Psoas muscle (tissue), 7 donors: ENCODE measurements at regions not wholly inside any gene's neighbourhood (a gene's known extent, or its start where the extent isn't known, plus 50 kb on each side); places are given as distances from the start of the nearest gene placed in this dataset.

Experiments used
- ATAC-seq, 4 donors: fragments of 200-7000 bp; cut with Tn5 transposase; one replicate each; pipeline ENCODE4 v1.9.1; 2020; ENCODE audit warnings: moderate library complexity in 3 of 4, mild to moderate bottlenecking in 2 of 4
- DNase-seq, 2 donors: peaks; one replicate each; pipeline ENCODE4 v3.0.0-alpha.2; 2020
- H3K27ac ChIP-seq: fragments of 200-600 bp; one replicate; pipeline ENCODE4 v1.8.0; 2022
- H3K27me3 ChIP-seq, 3 donors: fragments of 200-600 bp in 1 of 3; one replicate each; pipeline versions ENCODE4 v1.6.1 to v1.8.0; 2013 to 2022; ENCODE audit warnings: low read length in 2 of 3, mild to moderate bottlenecking in 2 of 3, moderate library complexity in 1 of 3; ENCODE audit not compliant: insufficient read depth in 3 of 3
- H3K36me3 ChIP-seq, 2 donors: fragments of 200-600 bp in 1 of 2; one replicate each; pipeline versions ENCODE4 v1.6.1 to v1.8.0; 2013 to 2022; ENCODE audit warnings: low read depth in 1 of 2, mild to moderate bottlenecking in 1 of 2, moderate library complexity in 1 of 2; ENCODE audit not compliant: insufficient read depth in 1 of 2
- H3K4me1 ChIP-seq: fragments of 200-600 bp; one replicate; pipeline ENCODE4 v1.8.0; 2022
- H3K4me3 ChIP-seq: fragments of 200-600 bp; one replicate; pipeline ENCODE4 v1.8.0; 2022; ENCODE audit warnings: mild to moderate bottlenecking
- H3K9me3 ChIP-seq: fragments of 200-600 bp; one replicate; pipeline ENCODE4 v1.8.0; 2022
- WGBS, 3 donors: extraction: QIAGEN DNeasy Blood & Tissue Kit; methylation state at CpG; one replicate each; pipeline versions ENCODE4 v1.1.6 to v1.1.7; 2013; 5-methylcytosine and 5-hydroxymethylcytosine counted together
- intact Hi-C, 2 donors: fragments of 100-400 bp; cut with DNase I; formaldehyde crosslinking; loops; one replicate each; pipeline versions ENCODE4 v1.11.0 to v1.14.2; 2022
- TF ChIP-seq, protein P1 (sequence below): fragments of 200-600 bp; IDR thresholded peaks from one replicate; pipeline ENCODE4 v1.8.0; 2022; ENCODE audit warnings: antibody characterized with exemption
- donor health status: healthy with polysubstance abuse.
- donor health status: DM: no; HTN: no; CAD: no; lungs with moderate emphysema.
- donor health status: Bipolar disorder and iron deficiency.
- donor health status: healthy.
- donor health status: DM: yes; HTN: yes; CAD: no.
- donor health status: DM: no; HTN: no; CAD: no.
- donor health status: DM: yes; HTN: yes; CAD: no.

DNA sequence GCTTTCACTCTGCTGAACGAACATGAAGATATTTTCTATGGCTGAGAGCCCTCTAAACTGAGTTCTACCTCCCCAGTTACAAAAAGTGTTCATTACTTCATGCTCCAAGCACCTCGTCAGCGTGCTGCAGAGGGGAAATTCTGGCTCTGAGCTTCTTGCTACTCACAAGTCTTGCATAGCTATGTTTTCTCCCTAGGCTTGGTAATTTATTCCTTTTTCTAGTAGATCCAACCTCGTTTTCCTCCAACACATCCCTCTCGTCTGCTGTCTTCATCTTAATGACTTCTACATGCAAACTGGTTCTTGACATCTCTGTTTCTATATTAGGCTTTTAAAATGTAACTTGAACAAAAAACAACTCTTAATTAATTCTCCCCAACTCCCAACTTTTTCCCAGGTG lies 1034.5 kb downstream of the REEP3 start:
- intact Hi-C loops, result no loop called here
- DNase-seq, result no peak
- Histone ChIP-seq H3K27ac (no peak overlapping the region), H3K9me3 (no peaks in the 10 kb centered on the region), H3K36me3 (no peaks in the 10 kb centered on the region), H3K4me1 (no peaks in the 10 kb centered on the region), H3K4me3 (no peak overlapping the region), H3K27me3 (no peaks in the 10 kb centered on the region)
- TF ChIP-seq, protein P1, sequence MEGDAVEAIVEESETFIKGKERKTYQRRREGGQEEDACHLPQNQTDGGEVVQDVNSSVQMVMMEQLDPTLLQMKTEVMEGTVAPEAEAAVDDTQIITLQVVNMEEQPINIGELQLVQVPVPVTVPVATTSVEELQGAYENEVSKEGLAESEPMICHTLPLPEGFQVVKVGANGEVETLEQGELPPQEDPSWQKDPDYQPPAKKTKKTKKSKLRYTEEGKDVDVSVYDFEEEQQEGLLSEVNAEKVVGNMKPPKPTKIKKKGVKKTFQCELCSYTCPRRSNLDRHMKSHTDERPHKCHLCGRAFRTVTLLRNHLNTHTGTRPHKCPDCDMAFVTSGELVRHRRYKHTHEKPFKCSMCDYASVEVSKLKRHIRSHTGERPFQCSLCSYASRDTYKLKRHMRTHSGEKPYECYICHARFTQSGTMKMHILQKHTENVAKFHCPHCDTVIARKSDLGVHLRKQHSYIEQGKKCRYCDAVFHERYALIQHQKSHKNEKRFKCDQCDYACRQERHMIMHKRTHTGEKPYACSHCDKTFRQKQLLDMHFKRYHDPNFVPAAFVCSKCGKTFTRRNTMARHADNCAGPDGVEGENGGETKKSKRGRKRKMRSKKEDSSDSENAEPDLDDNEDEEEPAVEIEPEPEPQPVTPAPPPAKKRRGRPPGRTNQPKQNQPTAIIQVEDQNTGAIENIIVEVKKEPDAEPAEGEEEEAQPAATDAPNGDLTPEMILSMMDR, result no peak
- 70 to 82% (median 80%) methylated on average over 5 of the region's 5 CpGs for WGBS, 3 donors
- no peak for ATAC-seq

DNA sequence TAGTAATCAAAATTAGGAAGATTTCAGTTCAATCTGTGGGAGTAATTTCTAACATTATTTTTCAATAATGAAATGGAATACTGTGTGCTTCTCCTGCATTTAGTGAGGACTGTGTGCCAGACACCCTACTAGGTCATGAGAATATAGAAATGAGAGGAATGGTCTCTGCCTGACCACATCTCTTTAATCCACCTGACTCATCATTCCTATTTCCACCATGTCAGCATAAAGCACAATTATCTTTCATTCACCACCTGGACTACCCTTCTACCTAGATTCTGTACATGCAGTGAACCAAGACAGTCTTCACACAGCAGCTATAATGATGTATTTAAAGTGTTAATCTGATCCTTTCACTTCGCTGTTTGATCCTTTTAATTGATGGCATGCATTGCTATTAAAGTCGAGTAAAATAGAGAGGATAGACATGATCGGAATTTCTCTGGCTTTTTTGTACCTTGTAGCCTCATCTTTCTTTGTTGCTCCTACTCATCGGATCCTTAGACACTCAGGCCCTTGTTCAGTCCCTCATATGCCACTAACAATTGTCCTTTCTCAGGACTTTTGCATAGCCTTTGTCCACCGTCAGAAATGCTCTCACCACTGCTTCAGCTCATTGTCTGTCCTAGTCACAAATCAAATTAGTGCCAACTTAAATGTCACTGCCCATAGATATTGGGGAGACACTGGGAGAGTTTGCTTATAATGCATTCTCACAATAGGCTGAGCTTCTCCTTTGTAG lies 1037.1 kb downstream of the REEP3 start:
- DNase-seq, result no peak
- no peak overlapping the region for H3K4me3 ChIP-seq
- no peaks in the 10 kb centered on the region for H3K36me3 ChIP-seq
- H3K27me3 ChIP-seq, result no peaks in the 10 kb centered on the region
- ATAC-seq, result no peak
- WGBS, 3 donors, result 63 to 73% (median 66%) methylated on average over 5 of the region's 5 CpGs
- TF ChIP-seq, protein P1, result no peak
- H3K27ac ChIP-seq, result no peak overlapping the region
- H3K9me3 ChIP-seq, result no peaks in the 10 kb centered on the region
- intact Hi-C loops, result no loop called here
- no peaks in the 10 kb centered on the region for H3K4me1 ChIP-seq

DNA sequence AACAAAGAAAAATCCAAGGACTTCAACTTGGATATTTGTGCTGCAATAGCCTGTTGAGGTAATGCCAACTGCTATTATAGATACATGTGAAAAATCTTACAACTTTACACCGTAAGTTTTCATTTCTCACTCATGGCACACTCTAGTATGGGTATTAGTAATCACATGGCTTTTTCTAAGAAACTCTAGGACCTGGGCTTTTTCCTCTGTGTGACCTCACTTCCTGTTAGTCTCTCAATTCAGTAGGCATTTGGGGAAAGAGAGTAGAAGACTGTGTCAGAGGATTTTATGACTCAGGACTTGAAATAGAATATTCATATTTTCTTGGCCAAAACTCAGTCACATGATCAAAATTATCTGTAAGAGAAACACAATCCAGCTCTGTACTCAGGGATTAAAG lies 1049.9 kb downstream of the REEP3 start:
- WGBS, 3 donors, result 85 to 94% (median 85%) methylated on average over 1 of the region's 1 CpG
- Histone ChIP-seq H3K36me3 (no peaks in the 10 kb centered on the region), H3K27ac (no peak overlapping the region), H3K9me3 (no peaks in the 10 kb centered on the region), H3K27me3 (no peaks in the 10 kb centered on the region), H3K4me1 (no peaks in the 10 kb centered on the region), H3K4me3 (no peak overlapping the region)
- DNase-seq (no peak), ATAC-seq (no peak)
- intact Hi-C loops, result no loop called here
- TF ChIP-seq, protein P1, result no peak

- WGBS, 3 donors, result 40 to 69% (median 53%) methylated on average over 1 of the region's 1 CpG
- Histone ChIP-seq H3K27ac (no peak overlapping the region), H3K36me3 (no peaks in the 10 kb centered on the region), H3K4me1 (no peaks in the 10 kb centered on the region), H3K4me3 (no peak overlapping the region), H3K27me3 (no peaks in the 10 kb centered on the region), H3K9me3 (no peaks in the 10 kb centered on the region)
- ATAC-seq (no peak), DNase-seq (no peak)
- intact Hi-C loops, result no loop called here
- TF ChIP-seq, protein P1, result no peak
These were observed 1052.6 kb downstream of the REEP3 start for GRCh38 chr10:64573623-64574325.
